Colonic mucosa (tissue), 4 donors: ENCODE measurements at regions not wholly inside any gene's neighbourhood (a gene's known extent, or its start where the extent isn't known, plus 50 kb on each side); places are given as distances from the start of the nearest gene placed in this dataset.

Source experiments
- DNase-seq: peaks from one replicate; pipeline ENCODE4 v3.0.0-alpha.2; 2020
- H3K27ac ChIP-seq: fragments of 200-600 bp; one replicate; pipeline ENCODE4 v1.8.0; 2021
- H3K27me3 ChIP-seq: fragments of 200-600 bp; one replicate; pipeline ENCODE4 v1.8.0; 2021
- H3K36me3 ChIP-seq: fragments of 200-600 bp; one replicate; pipeline ENCODE4 v1.8.0; 2021
- H3K4me1 ChIP-seq: fragments of 200-600 bp; one replicate; pipeline ENCODE4 v1.8.0; 2021; ENCODE audit warnings: mild to moderate bottlenecking
- H3K4me3 ChIP-seq: fragments of 200-600 bp; one replicate; pipeline ENCODE4 v1.8.0; 2021
- H3K9ac ChIP-seq, 2 donors: one replicate each; pipeline ENCODE4 v1.7.0; 2013; ENCODE audit warnings: control low read depth in 2 of 2, low read depth in 2 of 2, low read length in 2 of 2
- H3K9me3 ChIP-seq: fragments of 200-600 bp; one replicate; pipeline ENCODE4 v1.8.0; 2021
- CTCF ChIP-seq: fragments of 200-600 bp; IDR thresholded peaks from one replicate; pipeline ENCODE4 v1.8.0; 2022; ENCODE audit warnings: antibody characterized with exemption, mild to moderate bottlenecking
- intact Hi-C: fragments of 100-400 bp; cut with DNase I; formaldehyde crosslinking; loops from one replicate; pipeline ENCODE4 v1.14.1; 2022
- donor health status: healthy.
- donor health status: DM: no; HTN: no; CAD: no.
- donor health status: DM: no; HTN: no; CAD: no.

DNA sequence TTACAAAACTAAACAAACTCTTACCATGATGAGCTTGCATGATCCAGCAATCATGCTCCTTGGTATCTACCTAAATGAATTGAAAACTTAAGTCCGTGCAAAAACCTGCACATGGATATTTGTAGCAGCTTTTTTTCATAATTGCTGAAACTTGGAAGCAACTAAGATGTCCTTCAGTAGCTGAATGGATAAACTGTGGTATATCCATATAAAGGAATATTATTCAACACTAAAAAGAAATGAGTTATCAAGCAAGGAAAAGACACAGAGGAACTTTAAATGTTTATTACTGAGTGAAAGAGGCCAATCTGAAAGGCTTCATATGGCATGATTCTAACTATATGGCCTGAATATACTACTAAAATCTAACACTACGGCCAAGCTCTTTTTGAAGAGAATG, 139.1 kb upstream of the ZNF608 start:
- Histone ChIP-seq H3K4me1 (no peaks in the 10 kb centered on the region), H3K27ac (no peak overlapping the region), H3K27me3 (no peaks in the 10 kb centered on the region), H3K9me3 (no peaks in the 10 kb centered on the region), H3K9ac (no peak overlapping the region), H3K4me3 (no peak overlapping the region), H3K36me3 (no peaks in the 10 kb centered on the region)
- DNase-seq = no peak
- intact Hi-C loops = no loop called here
- no peak for TF ChIP-seq CTCF

DNA sequence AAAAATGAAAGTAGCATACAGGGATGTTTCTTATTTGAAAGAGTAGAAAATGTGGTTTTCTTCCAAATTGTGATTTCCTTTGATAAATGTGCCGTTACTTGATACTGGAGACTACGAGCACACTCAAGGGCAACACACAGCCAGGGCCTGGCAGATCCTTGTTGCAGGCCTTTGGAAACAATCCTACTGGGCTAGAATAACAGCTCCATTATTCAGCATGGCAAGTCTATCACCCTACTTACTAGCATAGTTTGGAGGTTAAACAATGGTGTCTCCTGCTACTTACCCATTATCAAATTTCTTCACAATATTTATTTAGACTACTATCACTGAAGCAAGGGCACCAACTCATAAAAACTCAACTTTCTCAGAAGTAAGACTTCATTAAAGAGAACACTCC, 140.8 kb upstream of the ZNF608 start:
- Histone ChIP-seq H3K36me3 (no peaks in the 10 kb centered on the region), H3K4me1 (no peaks in the 10 kb centered on the region), H3K9ac (no peak overlapping the region), H3K27me3 (no peaks in the 10 kb centered on the region), H3K27ac (no peak overlapping the region), H3K4me3 (no peak overlapping the region), H3K9me3 (no peaks in the 10 kb centered on the region)
- no peak for DNase-seq
- intact Hi-C loops = no loop called here
- TF ChIP-seq CTCF = no peak

DNA sequence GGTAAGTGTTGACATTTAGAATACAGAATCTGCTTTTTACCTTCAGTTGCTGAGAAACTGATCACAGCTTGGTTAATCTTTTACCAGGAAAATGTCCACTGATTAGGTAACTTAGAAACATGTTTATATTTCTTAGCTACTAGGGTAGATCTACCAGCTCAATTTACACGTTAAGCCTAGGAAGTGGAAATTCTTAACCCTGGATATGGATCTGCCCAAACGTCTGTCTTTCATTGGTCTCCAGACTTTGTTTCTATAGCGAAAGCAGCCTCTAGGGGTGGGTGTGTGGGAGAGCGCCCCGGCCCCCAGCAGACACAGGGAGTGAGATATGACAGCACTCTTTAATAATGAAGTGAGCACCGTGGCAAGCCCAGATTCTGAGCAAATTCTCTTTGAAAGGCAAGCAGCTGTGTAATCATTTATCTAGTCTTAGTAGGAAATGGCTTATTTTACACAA, 141.6 kb upstream of the ZNF608 start:
- DNase-seq = no peak
- H3K27ac ChIP-seq = peak overlapping the region; percentile 71
- H3K9ac ChIP-seq = peak overlapping the region in 1 of 2 donors; percentile 68
- no peaks in the 10 kb centered on the region for H3K27me3 ChIP-seq
- H3K4me3 ChIP-seq = peak overlapping the region; percentile 4
- intact Hi-C loops = no loop called here
- no peaks in the 10 kb centered on the region for H3K9me3 ChIP-seq
- H3K36me3 ChIP-seq = no peaks in the 10 kb centered on the region
- H3K4me1 ChIP-seq = no peaks in the 10 kb centered on the region
- no peak for TF ChIP-seq CTCF

- no peak for TF ChIP-seq CTCF
- Histone ChIP-seq H3K9ac (peak overlapping the region in 1 of 2 donors; percentile 68), H3K27ac (peak overlapping the region; percentile 71), H3K27me3 (no peaks in the 10 kb centered on the region), H3K4me3 (no peak overlapping the region), H3K36me3 (no peaks in the 10 kb centered on the region), H3K4me1 (no peaks in the 10 kb centered on the region), H3K9me3 (no peaks in the 10 kb centered on the region)
- intact Hi-C loops = no loop called here
- no peak for DNase-seq
These were observed 142.4 kb upstream of the ZNF608 start for GRCh38 chr5:124888622-124889485.

DNA sequence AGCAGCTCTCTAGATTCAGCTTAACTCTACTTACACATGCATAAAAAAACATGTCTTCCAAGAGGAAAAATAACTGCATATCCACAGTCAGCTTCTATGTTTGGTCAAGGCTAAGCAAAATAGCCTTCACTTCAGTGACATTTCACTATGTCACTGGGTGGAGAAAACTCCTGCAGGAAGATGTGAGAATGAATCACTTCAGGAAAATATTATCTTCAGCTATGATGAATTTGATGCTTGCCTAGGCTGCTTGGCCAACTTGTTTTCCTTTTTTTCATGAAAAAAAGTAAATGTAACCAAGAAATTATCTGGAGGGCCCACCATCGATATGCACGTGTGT, 143.0 kb upstream of the ZNF608 start:
- Histone ChIP-seq H3K9ac (peak overlapping the region in 1 of 2 donors; percentile 30), H3K4me3 (no peak overlapping the region), H3K36me3 (no peaks in the 10 kb centered on the region), H3K27ac (peak overlapping the region; percentile 71), H3K9me3 (no peaks in the 10 kb centered on the region), H3K27me3 (no peaks in the 10 kb centered on the region), H3K4me1 (no peaks in the 10 kb centered on the region)
- intact Hi-C loops = no loop called here
- DNase-seq = no peak
- no peak for TF ChIP-seq CTCF
